Upper lobe of right lung (tissue), 1 donor: ENCODE measurements at regions not wholly inside any gene's neighbourhood (a gene's known extent, or its start where the extent isn't known, plus 50 kb on each side); places are given as distances from the start of the nearest gene placed in this dataset.

Source experiments
- ATAC-seq: fragments of 200-7000 bp; cut with Tn5 transposase; one replicate; pipeline ENCODE4 v1.9.1; 2020; ENCODE audit warnings: mild to moderate bottlenecking, moderate library complexity
- DNase-seq: peaks from one replicate; pipeline ENCODE4 v3.0.0-alpha.2; 2020
- H3K27ac ChIP-seq: fragments of 200-600 bp; one replicate; pipeline ENCODE4 v1.8.0; 2022
- H3K27me3 ChIP-seq: fragments of 200-600 bp; one replicate; pipeline ENCODE4 v1.8.0; 2022; ENCODE audit warnings: mild to moderate bottlenecking
- H3K36me3 ChIP-seq: fragments of 200-600 bp; one replicate; pipeline ENCODE4 v1.8.0; 2022
- H3K4me1 ChIP-seq: fragments of 200-600 bp; one replicate; pipeline ENCODE4 v1.8.0; 2022
- H3K4me3 ChIP-seq: fragments of 200-600 bp; one replicate; pipeline ENCODE4 v1.8.0; 2022; ENCODE audit warnings: mild to moderate bottlenecking
- H3K9me3 ChIP-seq: fragments of 200-600 bp; one replicate; pipeline ENCODE4 v1.8.0; 2022
- CTCF ChIP-seq: fragments of 200-600 bp; IDR thresholded peaks from one replicate; pipeline ENCODE4 v1.8.0; 2022; ENCODE audit warnings: antibody characterized with exemption
- intact Hi-C: fragments of 100-400 bp; cut with DNase I; formaldehyde crosslinking; loops from one replicate; pipeline ENCODE4 v1.11.0; 2022
- donor health status: DM: no; HTN: yes; CAD: no; lungs with severe emphysema.

- DNase-seq (no peak), ATAC-seq (no peak)
- no peaks in the 10 kb centered on the region for H3K4me1 ChIP-seq
- intact Hi-C loops: no loop called here
- no peaks in the 10 kb centered on the region for H3K9me3 ChIP-seq
- H3K4me3 ChIP-seq: no peak overlapping the region
- H3K36me3 ChIP-seq: no peaks in the 10 kb centered on the region
- H3K27me3 ChIP-seq: no peaks in the 10 kb centered on the region
- H3K27ac ChIP-seq: no peak overlapping the region
- TF ChIP-seq CTCF: no peak
Observed at GRCh38 chr10:85177767-85178166, 849.4 kb downstream of the CCSER2 start.

DNA sequence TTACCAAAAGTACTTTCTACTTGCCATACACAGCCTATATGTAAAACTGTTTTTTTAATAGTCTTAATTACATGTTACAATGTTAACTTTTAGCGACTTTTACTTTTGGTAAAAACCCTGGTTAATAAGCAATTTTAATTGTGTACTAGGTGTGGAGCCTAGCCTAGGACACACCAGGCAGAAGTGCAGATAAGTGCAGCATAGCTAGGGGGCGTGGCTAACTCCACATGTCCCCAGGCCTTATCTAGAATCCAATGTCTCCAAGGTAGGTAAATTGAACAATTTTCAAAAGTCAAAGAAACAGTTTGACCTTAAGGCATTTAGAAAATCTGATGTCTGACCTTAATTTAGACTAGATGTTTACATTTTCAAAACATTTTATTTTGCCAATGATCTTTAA is 858.7 kb downstream of the CCSER2 start:
- no peaks in the 10 kb centered on the region for H3K36me3 ChIP-seq
- H3K4me3 ChIP-seq: no peak overlapping the region
- TF ChIP-seq CTCF: no peak
- no peaks in the 10 kb centered on the region for H3K27me3 ChIP-seq
- H3K27ac ChIP-seq: no peak overlapping the region
- no peaks in the 10 kb centered on the region for H3K4me1 ChIP-seq
- no peaks in the 10 kb centered on the region for H3K9me3 ChIP-seq
- ATAC-seq: no peak
- intact Hi-C loops: no loop called here
- no peak for DNase-seq

- no peaks in the 10 kb centered on the region for H3K4me1 ChIP-seq
- H3K4me3 ChIP-seq: no peak overlapping the region
- H3K27me3 ChIP-seq: no peaks in the 10 kb centered on the region
- H3K36me3 ChIP-seq: no peaks in the 10 kb centered on the region
- intact Hi-C loops: no loop called here
- no peak for TF ChIP-seq CTCF
- DNase-seq (no peak), ATAC-seq (no peak)
- H3K27ac ChIP-seq: no peak overlapping the region
- H3K9me3 ChIP-seq: no peaks in the 10 kb centered on the region
Observed at GRCh38 chr10:85188770-85189484, 860.5 kb downstream of the CCSER2 start.

- ATAC-seq (no peak), DNase-seq (no peak)
- H3K27ac ChIP-seq: no peak overlapping the region
- no peaks in the 10 kb centered on the region for H3K4me1 ChIP-seq
- intact Hi-C loops: no loop called here
- H3K4me3 ChIP-seq: no peak overlapping the region
- no peak for TF ChIP-seq CTCF
- no peaks in the 10 kb centered on the region for H3K9me3 ChIP-seq
- H3K36me3 ChIP-seq: no peaks in the 10 kb centered on the region
- no peaks in the 10 kb centered on the region for H3K27me3 ChIP-seq
Observed at GRCh38 chr10:85193796-85194195, 865.4 kb downstream of the CCSER2 start.

- TF ChIP-seq CTCF: no peak
Observed at GRCh38 chr10:85194706-85195105, 866.3 kb downstream of the CCSER2 start.

GRCh38 chr10:85195596-85195995 is 867.2 kb downstream of the CCSER2 start:
- H3K4me3 ChIP-seq: no peak overlapping the region
- ATAC-seq (no peak), DNase-seq (no peak)
- intact Hi-C loops: no loop called here
- no peaks in the 10 kb centered on the region for H3K27me3 ChIP-seq
- H3K27ac ChIP-seq: no peak overlapping the region
- no peaks in the 10 kb centered on the region for H3K9me3 ChIP-seq
- TF ChIP-seq CTCF: no peak
- no peaks in the 10 kb centered on the region for H3K4me1 ChIP-seq
- no peaks in the 10 kb centered on the region for H3K36me3 ChIP-seq

More at GRCh38 chr10:85194706-85195105, 866.3 kb downstream of the CCSER2 start:
- DNase-seq: no peak
- no peaks in the 10 kb centered on the region for H3K36me3 ChIP-seq
- no peak overlapping the region for H3K4me3 ChIP-seq
- no peaks in the 10 kb centered on the region for H3K4me1 ChIP-seq
- intact Hi-C loops: no loop called here
- H3K9me3 ChIP-seq: no peaks in the 10 kb centered on the region
- no peaks in the 10 kb centered on the region for H3K27me3 ChIP-seq
- H3K27ac ChIP-seq: no peak overlapping the region
- ATAC-seq: no peak
